Epithelial cell of proximal tubule (primary cell): ENCODE measurements at regions not wholly inside any gene's neighbourhood (a gene's known extent, or its start where the extent isn't known, plus 50 kb on each side); places are given as distances from the start of the nearest gene placed in this dataset.

ENCODE experiments used
- DNase-seq: peaks from one replicate; pipeline ENCODE4 v3.0.0-alpha.2; 2011; ENCODE audit warnings: low read depth
- H3K4me3 ChIP-seq: 2 replicates; pipeline ENCODE4 v1.5.1; 2011; ENCODE audit warnings: low read depth, mild to moderate bottlenecking, low read length
- CTCF ChIP-seq: conservative IDR thresholded peaks from 2 replicates; pipeline ENCODE4 v1.5.1; 2012; ENCODE audit warnings: low read depth, mild to moderate bottlenecking, low read length

- no peak for TF ChIP-seq CTCF
- no peak for DNase-seq
- H3K4me3 ChIP-seq = no peak overlapping the region
These were observed 84.5 kb downstream of the ADRA2A start for GRCh38 chr10:111161109-111161874.

- TF ChIP-seq CTCF = no peak
- DNase-seq = no peak
- H3K4me3 ChIP-seq = no peak overlapping the region
These were observed 94.4 kb downstream of the ADRA2A start for GRCh38 chr10:111171183-111171582.

GRCh38 chr10:111175787-111176186 is 99.0 kb downstream of the ADRA2A start:
- H3K4me3 ChIP-seq = no peak overlapping the region
- no peak for DNase-seq
- TF ChIP-seq CTCF = no peak

GRCh38 chr10:111177379-111177778 is 100.5 kb downstream of the ADRA2A start:
- TF ChIP-seq CTCF = no peak
- H3K4me3 ChIP-seq = no peak overlapping the region
- no peak for DNase-seq

- no peak overlapping the region for H3K4me3 ChIP-seq
- DNase-seq = no peak
- no peak for TF ChIP-seq CTCF
These were observed 102.7 kb downstream of the ADRA2A start for GRCh38 chr10:111179514-111179913.

GRCh38 chr10:111186358-111186757 is 109.5 kb downstream of the ADRA2A start:
- no peak overlapping the region for H3K4me3 ChIP-seq
- no peak for TF ChIP-seq CTCF
- DNase-seq = no peak

- DNase-seq = no peak
- H3K4me3 ChIP-seq = no peak overlapping the region
- no peak for TF ChIP-seq CTCF
These were observed 110.3 kb downstream of the ADRA2A start for GRCh38 chr10:111187096-111187495.
